Neutrophil (primary cell): ENCODE measurements at regions not wholly inside any gene's neighbourhood (a gene's known extent, or its start where the extent isn't known, plus 50 kb on each side); places are given as distances from the start of the nearest gene placed in this dataset.

Experiments used
- H3K27ac ChIP-seq: fragments of 200-600 bp; sonication (generic); 2 replicates; pipeline ENCODE4 v1.5.1; 2016; ENCODE audit warnings: mild to moderate bottlenecking, moderate library complexity
- H3K27me3 ChIP-seq: fragments of 200-600 bp; sonication (generic); 2 replicates; pipeline ENCODE4 v1.6.0; 2016; ENCODE audit warnings: mild to moderate bottlenecking
- H3K36me3 ChIP-seq: fragments of 200-600 bp; sonication (generic); 2 replicates; pipeline ENCODE4 v1.5.1; 2017
- H3K4me1 ChIP-seq, 2 experiments: fragments of 200-600 bp in 1 of 2; sonication (generic) in 1 of 2; 1 replicate in 1 of 2; 2 replicates in 1 of 2; pipeline versions ENCODE4 v1.5.1 to v1.6.1; 2013 to 2016; ENCODE audit warnings: low read depth in 1 of 2, low read length in 1 of 2, mild to moderate bottlenecking in 1 of 2, moderate library complexity in 1 of 2; ENCODE audit not compliant: control insufficient read depth in 1 of 2, insufficient read depth in 1 of 2
- H3K4me3 ChIP-seq, 2 experiments: fragments of 200-600 bp in 1 of 2; sonication (generic) in 1 of 2; 1 replicate in 1 of 2; 2 replicates in 1 of 2; pipeline ENCODE4 v1.5.1; 2013 to 2016; ENCODE audit warnings: low read depth in 1 of 2, low read length in 1 of 2, mild to moderate bottlenecking in 1 of 2, moderate library complexity in 1 of 2
- H3K9me3 ChIP-seq: fragments of 200-600 bp; sonication (generic); 2 replicates; pipeline ENCODE4 v1.5.1; 2016
- TF ChIP-seq, protein P1 (sequence below): fragments of 200-600 bp; sonication (generic); IDR thresholded peaks from 2 replicates; pipeline ENCODE4 v1.5.1; 2016; ENCODE audit warnings: antibody characterized with exemption

GRCh38 chr21:41616031-41616591 lies 108.2 kb upstream of the TMPRSS2 start:
- no peaks in the 10 kb centered on the region for H3K4me1 ChIP-seq
- H3K27ac ChIP-seq = no peak overlapping the region
- peaks cover 42% of the 10 kb centered on the region for H3K27me3 ChIP-seq
- TF ChIP-seq, protein P1, sequence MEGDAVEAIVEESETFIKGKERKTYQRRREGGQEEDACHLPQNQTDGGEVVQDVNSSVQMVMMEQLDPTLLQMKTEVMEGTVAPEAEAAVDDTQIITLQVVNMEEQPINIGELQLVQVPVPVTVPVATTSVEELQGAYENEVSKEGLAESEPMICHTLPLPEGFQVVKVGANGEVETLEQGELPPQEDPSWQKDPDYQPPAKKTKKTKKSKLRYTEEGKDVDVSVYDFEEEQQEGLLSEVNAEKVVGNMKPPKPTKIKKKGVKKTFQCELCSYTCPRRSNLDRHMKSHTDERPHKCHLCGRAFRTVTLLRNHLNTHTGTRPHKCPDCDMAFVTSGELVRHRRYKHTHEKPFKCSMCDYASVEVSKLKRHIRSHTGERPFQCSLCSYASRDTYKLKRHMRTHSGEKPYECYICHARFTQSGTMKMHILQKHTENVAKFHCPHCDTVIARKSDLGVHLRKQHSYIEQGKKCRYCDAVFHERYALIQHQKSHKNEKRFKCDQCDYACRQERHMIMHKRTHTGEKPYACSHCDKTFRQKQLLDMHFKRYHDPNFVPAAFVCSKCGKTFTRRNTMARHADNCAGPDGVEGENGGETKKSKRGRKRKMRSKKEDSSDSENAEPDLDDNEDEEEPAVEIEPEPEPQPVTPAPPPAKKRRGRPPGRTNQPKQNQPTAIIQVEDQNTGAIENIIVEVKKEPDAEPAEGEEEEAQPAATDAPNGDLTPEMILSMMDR = no peak
- no peaks in the 10 kb centered on the region for H3K9me3 ChIP-seq
- H3K36me3 ChIP-seq = no peaks in the 10 kb centered on the region
- H3K4me3 ChIP-seq = no peak overlapping the region

GRCh38 chr21:41615613-41616012 lies 107.7 kb upstream of the TMPRSS2 start:
- Histone ChIP-seq H3K36me3 (no peaks in the 10 kb centered on the region), H3K27me3 (peaks cover 45% of the 10 kb centered on the region), H3K9me3 (no peaks in the 10 kb centered on the region), H3K4me3 (no peak overlapping the region), H3K27ac (no peak overlapping the region), H3K4me1 (no peaks in the 10 kb centered on the region)
- TF ChIP-seq, protein P1 = no peak

DNA sequence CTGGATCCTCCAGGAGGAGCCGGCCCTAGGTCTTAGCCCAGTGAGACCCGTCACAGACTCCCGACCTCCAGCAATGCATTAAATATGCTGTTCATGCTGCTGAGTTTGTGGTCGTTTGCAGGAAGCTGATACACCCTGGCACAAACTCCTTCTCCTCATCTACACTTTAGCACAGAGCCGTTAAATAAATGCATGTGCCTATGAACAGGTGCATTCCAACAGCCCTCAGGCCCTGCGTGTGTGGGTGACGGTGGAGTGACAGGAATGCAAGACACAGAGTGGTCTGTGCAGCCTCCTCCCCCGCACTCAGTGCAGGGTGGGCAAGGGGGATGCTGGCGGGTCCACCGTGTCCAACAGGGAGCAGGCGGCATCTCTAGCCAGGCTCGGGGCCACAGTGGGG lies 106.6 kb upstream of the TMPRSS2 start:
- no peaks in the 10 kb centered on the region for H3K36me3 ChIP-seq
- TF ChIP-seq, protein P1 = no peak

GRCh38 chr21:41613533-41613909 lies 105.6 kb upstream of the TMPRSS2 start:
- H3K4me3 ChIP-seq = no peak overlapping the region
- H3K4me1 ChIP-seq = no peaks in the 10 kb centered on the region
- H3K9me3 ChIP-seq = no peaks in the 10 kb centered on the region
- TF ChIP-seq, protein P1 = no peak
- H3K36me3 ChIP-seq = no peaks in the 10 kb centered on the region
- no peak overlapping the region for H3K27ac ChIP-seq
- H3K27me3 ChIP-seq = peaks cover 38% of the 10 kb centered on the region

More for the DNA sequence above, 106.6 kb upstream of the TMPRSS2 start:
- Histone ChIP-seq H3K27me3 (peaks cover 38% of the 10 kb centered on the region), H3K4me1 (no peaks in the 10 kb centered on the region), H3K27ac (no peak overlapping the region), H3K9me3 (no peaks in the 10 kb centered on the region), H3K4me3 (no peak overlapping the region)

DNA sequence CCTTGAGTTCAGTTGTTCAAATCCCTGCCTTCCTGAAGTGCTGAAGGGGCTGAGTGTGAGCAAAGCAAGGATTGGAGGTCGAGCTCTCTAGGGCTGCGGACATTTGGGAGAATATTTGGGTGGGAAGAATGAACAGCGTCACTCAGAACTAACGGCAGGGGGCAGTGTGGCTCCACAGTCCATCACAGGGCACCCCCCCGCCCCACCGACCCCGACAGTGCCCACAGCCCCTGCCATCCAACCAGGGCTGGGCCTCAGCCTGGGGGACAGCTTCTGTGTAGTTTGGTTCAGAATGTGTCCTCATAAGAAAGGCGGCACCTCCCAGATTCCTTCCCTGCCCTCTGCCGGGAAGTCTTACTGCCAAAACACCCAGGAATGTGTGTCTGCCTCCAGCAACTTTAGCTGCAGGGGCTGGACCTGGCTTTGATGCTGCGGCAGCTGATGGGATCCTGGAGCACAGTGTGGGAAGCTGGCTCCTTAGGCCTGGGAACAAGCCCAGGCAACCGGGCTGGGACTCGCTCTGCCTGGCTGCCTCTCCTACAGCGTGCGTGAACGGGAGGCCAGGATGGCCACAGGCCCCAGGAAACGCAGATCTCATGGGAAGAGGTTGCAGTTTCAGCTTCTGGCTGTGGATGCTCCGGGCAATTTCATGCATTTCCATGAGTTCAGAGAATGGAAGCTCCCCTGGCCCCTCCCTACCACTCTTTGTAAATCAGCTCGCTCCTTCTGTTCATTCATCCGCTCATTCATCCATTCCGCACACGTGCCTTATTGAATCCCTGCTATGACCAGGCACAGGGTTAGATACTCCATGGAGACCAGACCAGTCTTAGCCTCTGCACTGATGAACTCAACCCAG lies 104.9 kb upstream of the TMPRSS2 start:
- H3K4me3 ChIP-seq = no peak overlapping the region
- H3K4me1 ChIP-seq = no peaks in the 10 kb centered on the region
- H3K36me3 ChIP-seq = no peaks in the 10 kb centered on the region
- H3K9me3 ChIP-seq = no peaks in the 10 kb centered on the region
- H3K27ac ChIP-seq = no peak overlapping the region
- TF ChIP-seq, protein P1 = no peak
- peaks cover 38% of the 10 kb centered on the region for H3K27me3 ChIP-seq
